Activated naive CD8-positive, alpha-beta T cell treated with anti-CD3 and anti-CD28 coated beads, Interleukin-2, amount 10 ng/mL, durations not matched to agents 7 days and 5 days (primary cell): ENCODE measurements at regions not wholly inside any gene's neighbourhood (a gene's known extent, or its start where the extent isn't known, plus 50 kb on each side); places are given as distances from the start of the nearest gene placed in this dataset.

ENCODE experiments used
- ATAC-seq: fragments of 150-1000 bp; cut with Tn5 transposase; one replicate; pipeline ENCODE4 v1.10.0; 2021; ENCODE audit warnings: low read depth, moderate library complexity
- POLR2A ChIA-PET: fragments of 350-600 bp; sonication (Branson Sonifier 250); formaldehyde crosslinking; loops from one replicate; lab custom pipeline; 2021; ENCODE audit warnings: antibody characterized with exemption; lab: Charles Lee
- DNase-seq: peaks from one replicate; pipeline ENCODE4 v3.0.0; 2021
- H3K27ac Mint-ChIP-seq: one replicate; pipeline ENCODE4 v1.8.0; 2022; ENCODE audit warnings: mild to moderate bottlenecking, mixed read lengths
- H3K27me3 Mint-ChIP-seq: one replicate; pipeline ENCODE4 v1.8.0; 2022; ENCODE audit warnings: mild to moderate bottlenecking, moderate library complexity, mixed read lengths
- H3K36me3 Mint-ChIP-seq: one replicate; pipeline ENCODE4 v1.8.0; 2021; ENCODE audit warnings: mild to moderate bottlenecking, mixed read lengths
- H3K4me1 Mint-ChIP-seq: one replicate; pipeline ENCODE4 v1.8.0; 2021; ENCODE audit warnings: mixed read lengths
- H3K4me3 Mint-ChIP-seq: one replicate; pipeline ENCODE4 v1.8.0; 2022; ENCODE audit warnings: mild to moderate bottlenecking, moderate library complexity, mixed read lengths
- H3K9me3 Mint-ChIP-seq: one replicate; pipeline ENCODE4 v1.8.0; 2021; ENCODE audit warnings: mixed read lengths

DNA sequence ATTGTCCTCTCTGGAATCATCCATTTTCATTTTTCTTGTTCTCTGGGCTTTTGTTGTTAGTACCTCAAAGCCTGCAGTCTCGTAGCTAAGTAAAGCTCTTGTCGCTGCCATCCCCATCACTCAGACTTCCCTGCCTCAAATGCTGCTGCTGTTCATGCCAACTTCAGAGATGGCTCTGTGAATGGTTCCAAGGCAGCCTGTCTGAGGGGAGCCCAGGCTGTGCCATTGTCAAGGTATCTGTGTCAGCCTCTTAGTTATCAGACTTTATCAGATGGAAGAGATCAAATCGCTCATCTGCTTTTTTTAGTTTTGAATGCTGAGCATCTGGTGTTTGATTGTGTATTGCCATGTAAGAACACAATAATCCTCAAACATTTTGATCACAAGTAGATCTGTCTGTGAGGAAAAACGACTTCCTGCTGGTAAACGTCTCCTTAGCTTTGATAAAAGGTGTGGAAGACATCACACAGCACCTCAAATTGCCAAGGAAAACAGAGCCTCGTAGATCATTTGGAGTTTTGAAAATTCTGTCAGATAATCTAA lies 304.2 kb upstream of the ZC3H12C start:
- Mint-ChIP-seq H3K9me3 (no peaks in the 10 kb centered on the region), H3K36me3 (no peaks in the 10 kb centered on the region), H3K27ac (no peak overlapping the region), H3K4me3 (no peak overlapping the region), H3K27me3 (no peaks in the 10 kb centered on the region), H3K4me1 (no peaks in the 10 kb centered on the region)
- DNase-seq (no peak), ATAC-seq (no peak)
- POLR2A ChIA-PET: no interaction called here

DNA sequence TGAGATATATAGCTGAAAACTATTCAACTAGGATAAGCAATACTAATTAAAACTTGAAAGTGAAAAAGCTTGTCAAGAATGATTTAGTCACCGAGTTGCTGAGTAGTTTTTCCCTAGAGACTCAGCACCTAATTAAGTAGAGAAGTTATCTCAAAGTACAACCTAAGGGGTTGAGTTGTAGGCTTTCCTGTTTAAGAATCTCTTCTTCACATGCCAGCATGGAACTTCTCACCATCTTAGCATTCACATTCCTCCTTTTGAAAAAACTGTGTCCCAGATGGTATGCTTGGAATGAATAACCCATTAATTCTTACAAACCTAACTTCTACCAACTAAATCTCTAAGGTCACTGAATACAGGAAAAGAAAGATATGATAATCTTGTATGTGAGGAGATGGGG lies 303.3 kb upstream of the ZC3H12C start:
- no peak overlapping the region for H3K4me3 Mint-ChIP-seq
- POLR2A ChIA-PET: no interaction called here
- DNase-seq (no peak), ATAC-seq (no peak)
- no peaks in the 10 kb centered on the region for H3K27me3 Mint-ChIP-seq
- H3K27ac Mint-ChIP-seq: no peak overlapping the region
- H3K36me3 Mint-ChIP-seq: no peaks in the 10 kb centered on the region
- no peaks in the 10 kb centered on the region for H3K9me3 Mint-ChIP-seq
- H3K4me1 Mint-ChIP-seq: no peaks in the 10 kb centered on the region

DNA sequence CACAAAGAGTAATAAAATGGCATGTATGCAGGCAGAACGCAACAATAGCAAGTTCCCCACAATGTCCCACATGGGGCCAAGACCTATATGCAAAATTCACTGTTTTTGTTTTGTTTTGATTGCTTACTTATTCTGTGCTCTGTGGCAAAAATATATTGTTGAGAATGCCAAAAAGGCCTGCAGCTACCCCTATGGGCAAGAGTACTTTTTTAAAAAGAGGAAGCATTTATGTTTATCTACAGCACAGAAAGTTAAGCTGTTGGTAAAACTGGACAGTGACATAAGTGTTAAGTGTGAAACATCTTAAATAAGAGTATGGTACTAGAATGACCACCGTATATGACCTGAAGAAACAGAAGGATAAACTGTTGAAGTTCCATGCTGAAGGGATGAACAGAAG lies 301.9 kb upstream of the ZC3H12C start:
- no peaks in the 10 kb centered on the region for H3K36me3 Mint-ChIP-seq
- DNase-seq: no peak
- POLR2A ChIA-PET: no interaction called here
- H3K9me3 Mint-ChIP-seq: no peaks in the 10 kb centered on the region
- ATAC-seq: no peak
- no peak overlapping the region for H3K27ac Mint-ChIP-seq
- H3K4me3 Mint-ChIP-seq: no peak overlapping the region
- no peaks in the 10 kb centered on the region for H3K27me3 Mint-ChIP-seq
- H3K4me1 Mint-ChIP-seq: no peaks in the 10 kb centered on the region

DNA sequence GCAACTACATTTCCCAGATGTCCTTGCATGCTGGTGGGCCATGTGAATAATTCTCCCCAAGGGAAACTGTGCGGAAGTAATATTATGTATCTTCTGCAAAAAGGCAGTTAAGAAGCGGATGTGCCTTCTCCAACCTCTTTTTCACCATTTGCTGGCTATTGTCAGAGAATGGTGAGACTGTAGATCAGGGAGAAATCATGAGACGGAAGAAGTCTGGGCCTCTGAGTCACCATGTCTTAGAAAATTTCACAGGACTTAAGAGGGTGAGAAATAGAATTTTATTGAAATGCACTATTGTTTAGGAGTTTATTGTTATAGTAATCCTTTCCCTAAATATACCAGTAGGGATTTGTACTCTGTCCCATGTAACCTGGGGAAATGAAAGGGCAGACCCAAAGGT lies 298.7 kb upstream of the ZC3H12C start:
- Mint-ChIP-seq H3K4me1 (no peaks in the 10 kb centered on the region), H3K9me3 (no peaks in the 10 kb centered on the region), H3K4me3 (no peak overlapping the region), H3K27me3 (no peaks in the 10 kb centered on the region), H3K27ac (no peak overlapping the region), H3K36me3 (no peaks in the 10 kb centered on the region)
- DNase-seq (no peak), ATAC-seq (no peak)
- POLR2A ChIA-PET: no interaction called here

DNA sequence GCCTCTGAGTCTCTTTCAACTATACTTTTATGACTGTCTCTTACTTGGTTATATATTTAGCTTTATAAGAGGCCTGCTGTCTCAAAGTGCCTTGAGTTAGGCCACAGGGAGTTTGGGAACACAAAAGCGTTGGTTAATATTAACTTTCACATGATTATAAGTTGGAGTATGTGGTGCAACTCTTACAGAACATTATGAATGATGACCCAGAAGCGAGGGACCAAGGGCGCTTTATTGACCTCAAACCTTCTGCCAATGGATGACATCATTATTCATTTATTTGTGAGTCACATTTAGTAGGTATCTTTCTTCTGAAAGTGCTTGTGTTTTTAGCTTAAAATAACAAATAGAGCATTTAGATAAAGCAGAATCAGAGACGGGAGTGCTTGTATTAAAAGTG lies 298.0 kb upstream of the ZC3H12C start:
- POLR2A ChIA-PET: no interaction called here
- no peak overlapping the region for H3K27ac Mint-ChIP-seq
- H3K4me1 Mint-ChIP-seq: no peaks in the 10 kb centered on the region
- H3K27me3 Mint-ChIP-seq: no peaks in the 10 kb centered on the region
- no peak overlapping the region for H3K4me3 Mint-ChIP-seq
- H3K36me3 Mint-ChIP-seq: no peaks in the 10 kb centered on the region
- DNase-seq: no peak
- no peak for ATAC-seq
- peaks cover 1% of the 10 kb centered on the region for H3K9me3 Mint-ChIP-seq

DNA sequence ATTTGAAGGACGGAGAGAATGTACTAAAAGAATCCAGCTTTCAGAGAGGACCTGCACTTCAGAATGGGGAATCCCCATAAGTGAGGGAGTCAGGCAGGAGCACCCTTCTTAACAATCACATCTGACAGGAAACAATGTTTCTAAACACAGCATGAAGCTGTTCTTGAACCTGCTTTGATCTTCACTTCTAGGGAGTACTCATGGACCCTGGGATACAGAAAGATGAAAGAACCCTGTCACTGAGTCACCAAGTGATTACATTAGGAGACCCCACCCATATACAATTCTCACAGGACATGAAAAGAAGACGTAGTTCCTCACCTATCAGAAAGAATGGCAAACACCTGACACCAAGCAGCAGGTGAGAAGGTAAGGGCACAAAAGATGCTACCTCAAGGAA lies 296.9 kb upstream of the ZC3H12C start:
- Mint-ChIP-seq H3K4me1 (no peaks in the 10 kb centered on the region), H3K36me3 (no peaks in the 10 kb centered on the region), H3K9me3 (peaks cover 1% of the 10 kb centered on the region), H3K27ac (no peak overlapping the region), H3K27me3 (no peaks in the 10 kb centered on the region), H3K4me3 (no peak overlapping the region)
- POLR2A ChIA-PET: no interaction called here
- ATAC-seq (no peak), DNase-seq (no peak)

DNA sequence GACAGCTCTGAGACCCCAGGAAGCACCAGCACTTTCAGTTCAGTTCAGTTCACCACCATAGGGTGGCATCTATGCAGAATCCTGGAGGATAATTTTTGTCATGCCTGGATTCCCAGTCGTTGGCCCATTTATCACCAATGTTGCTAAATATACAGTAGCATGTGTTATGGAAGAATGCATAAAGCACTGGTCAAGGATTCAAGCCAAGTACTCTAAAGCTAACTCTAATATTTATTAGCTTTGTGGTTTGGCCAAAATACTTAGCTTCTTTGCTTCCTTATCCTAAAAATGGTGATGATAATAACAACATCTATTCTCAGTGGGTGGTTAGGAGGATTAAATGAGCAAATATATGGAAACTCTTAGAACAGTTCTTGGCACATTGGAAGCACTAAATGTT lies 294.7 kb upstream of the ZC3H12C start:
- no peak overlapping the region for H3K4me3 Mint-ChIP-seq
- H3K27ac Mint-ChIP-seq: no peak overlapping the region
- H3K9me3 Mint-ChIP-seq: peaks cover 1% of the 10 kb centered on the region
- ATAC-seq: no peak
- POLR2A ChIA-PET: no interaction called here
- no peaks in the 10 kb centered on the region for H3K27me3 Mint-ChIP-seq
- no peaks in the 10 kb centered on the region for H3K4me1 Mint-ChIP-seq
- H3K36me3 Mint-ChIP-seq: no peaks in the 10 kb centered on the region
- no peak for DNase-seq

DNA sequence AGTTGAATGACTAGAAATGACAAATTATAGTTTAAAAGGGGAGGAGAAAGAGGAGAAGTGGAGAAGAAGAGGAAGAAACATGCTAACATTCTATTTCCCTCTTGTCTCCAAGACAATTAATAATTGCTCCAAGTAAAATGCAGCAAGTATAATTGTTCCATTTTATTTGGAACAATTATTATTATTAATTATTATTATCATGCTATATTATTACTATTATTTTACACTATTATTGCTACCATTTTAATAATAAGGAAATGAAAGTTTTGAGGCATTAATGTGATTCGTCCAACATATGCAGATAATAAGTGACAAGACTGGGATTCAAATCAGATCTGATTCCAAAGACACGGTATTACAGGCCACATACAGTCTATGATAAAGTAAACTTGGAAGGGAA lies 293.6 kb upstream of the ZC3H12C start:
- H3K4me1 Mint-ChIP-seq: no peaks in the 10 kb centered on the region
- no peaks in the 10 kb centered on the region for H3K27me3 Mint-ChIP-seq
- POLR2A ChIA-PET: no interaction called here
- H3K27ac Mint-ChIP-seq: no peak overlapping the region
- DNase-seq: no peak
- no peak overlapping the region for H3K4me3 Mint-ChIP-seq
- H3K9me3 Mint-ChIP-seq: peaks cover 1% of the 10 kb centered on the region
- no peak for ATAC-seq
- no peaks in the 10 kb centered on the region for H3K36me3 Mint-ChIP-seq

DNA sequence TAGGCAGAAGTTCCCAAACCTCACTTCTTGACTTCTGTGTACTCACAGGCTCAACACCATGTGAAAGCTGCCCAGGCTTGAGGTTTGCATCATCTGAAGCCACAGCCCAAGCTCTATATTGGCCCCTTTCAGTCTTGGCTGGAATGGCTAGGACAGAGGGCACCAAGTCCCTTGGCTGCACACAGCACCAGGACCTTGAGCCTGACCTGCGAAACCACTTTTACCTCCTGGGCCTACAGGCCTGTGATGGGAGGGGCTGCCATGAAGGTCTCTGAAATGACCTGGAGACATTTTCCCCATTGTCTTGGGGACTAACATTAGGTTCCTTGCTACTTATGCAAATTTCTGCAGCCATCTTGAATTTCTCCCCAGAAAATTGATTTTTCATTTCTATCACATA lies 288.3 kb upstream of the ZC3H12C start:
- DNase-seq: no peak
- no peak for ATAC-seq
- H3K27ac Mint-ChIP-seq: no peak overlapping the region
- no peaks in the 10 kb centered on the region for H3K4me1 Mint-ChIP-seq
- no peaks in the 10 kb centered on the region for H3K36me3 Mint-ChIP-seq
- H3K9me3 Mint-ChIP-seq: no peaks in the 10 kb centered on the region
- no peak overlapping the region for H3K4me3 Mint-ChIP-seq
- POLR2A ChIA-PET: no interaction called here
- H3K27me3 Mint-ChIP-seq: no peaks in the 10 kb centered on the region

DNA sequence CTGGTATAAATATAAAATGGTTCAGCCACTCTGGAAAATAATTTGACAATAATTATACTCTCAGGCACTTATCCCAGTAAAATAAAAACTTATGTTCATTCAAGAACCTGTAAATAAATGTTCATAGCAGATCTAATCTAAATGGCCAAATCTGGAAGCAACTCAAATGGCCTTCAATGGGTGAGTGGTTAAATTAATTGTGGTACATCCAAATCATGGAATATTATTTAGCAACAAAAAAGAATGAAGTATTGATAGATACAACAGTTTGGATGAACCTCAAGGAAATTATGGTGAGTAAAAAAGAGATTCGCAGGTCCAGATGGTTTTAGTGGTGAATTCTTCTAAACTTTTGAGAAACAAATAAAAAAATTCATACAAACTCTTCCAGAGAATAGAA lies 287.0 kb upstream of the ZC3H12C start:
- POLR2A ChIA-PET: no interaction called here
- no peak for ATAC-seq
- H3K36me3 Mint-ChIP-seq: no peaks in the 10 kb centered on the region

DNA sequence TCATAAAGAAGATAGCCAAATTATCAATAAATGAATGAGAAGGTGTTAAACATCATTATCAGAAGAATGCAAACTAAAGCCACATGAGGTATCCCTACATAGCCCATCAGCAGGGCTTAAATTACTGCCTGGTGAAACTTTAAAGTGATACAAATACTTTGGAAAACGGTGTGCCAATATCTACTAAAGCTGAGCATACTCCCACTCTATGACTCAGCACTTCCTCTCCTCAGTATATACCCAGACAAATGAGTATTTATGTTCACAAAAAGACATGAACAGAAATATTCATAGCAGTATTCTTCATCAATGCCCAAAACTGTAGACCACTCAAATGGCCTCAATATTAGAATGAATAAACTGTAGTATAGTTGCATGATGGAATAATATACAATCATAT lies 284.6 kb upstream of the ZC3H12C start:
- Mint-ChIP-seq H3K27me3 (no peaks in the 10 kb centered on the region), H3K36me3 (no peaks in the 10 kb centered on the region), H3K4me1 (no peaks in the 10 kb centered on the region), H3K27ac (no peak overlapping the region), H3K4me3 (no peak overlapping the region), H3K9me3 (no peaks in the 10 kb centered on the region)
- DNase-seq (no peak), ATAC-seq (no peak)
- POLR2A ChIA-PET: no interaction called here

More for the DNA sequence above, 287.0 kb upstream of the ZC3H12C start:
- no peak for DNase-seq
- Mint-ChIP-seq H3K27ac (no peak overlapping the region), H3K4me1 (no peaks in the 10 kb centered on the region), H3K4me3 (no peak overlapping the region), H3K27me3 (no peaks in the 10 kb centered on the region), H3K9me3 (no peaks in the 10 kb centered on the region)

DNA sequence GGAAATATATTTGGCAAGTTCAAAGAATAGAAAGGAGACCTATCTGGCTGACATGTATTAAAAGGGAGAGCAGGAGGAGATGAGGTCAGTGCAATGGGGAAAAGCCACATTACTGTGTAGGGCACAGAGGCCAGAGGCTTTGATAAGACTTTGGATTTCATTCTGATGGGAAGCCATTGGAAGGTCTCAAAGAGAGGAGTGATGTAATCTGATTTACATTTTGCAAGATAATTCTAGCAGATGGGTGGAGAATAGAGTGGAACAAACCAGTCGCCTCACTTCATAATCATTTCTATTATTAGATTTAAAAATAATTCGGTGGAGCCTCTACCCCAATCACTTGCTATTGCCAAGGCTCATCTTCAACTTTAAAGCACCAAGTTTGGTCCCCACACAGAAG lies 278.4 kb upstream of the ZC3H12C start:
- no peak for ATAC-seq
- no peak for DNase-seq
- H3K4me1 Mint-ChIP-seq: no peaks in the 10 kb centered on the region
- no peaks in the 10 kb centered on the region for H3K9me3 Mint-ChIP-seq
- H3K4me3 Mint-ChIP-seq: peak overlapping the region; percentile 6
- no peaks in the 10 kb centered on the region for H3K27me3 Mint-ChIP-seq
- no peaks in the 10 kb centered on the region for H3K36me3 Mint-ChIP-seq
- no peak overlapping the region for H3K27ac Mint-ChIP-seq
- POLR2A ChIA-PET: no interaction called here

DNA sequence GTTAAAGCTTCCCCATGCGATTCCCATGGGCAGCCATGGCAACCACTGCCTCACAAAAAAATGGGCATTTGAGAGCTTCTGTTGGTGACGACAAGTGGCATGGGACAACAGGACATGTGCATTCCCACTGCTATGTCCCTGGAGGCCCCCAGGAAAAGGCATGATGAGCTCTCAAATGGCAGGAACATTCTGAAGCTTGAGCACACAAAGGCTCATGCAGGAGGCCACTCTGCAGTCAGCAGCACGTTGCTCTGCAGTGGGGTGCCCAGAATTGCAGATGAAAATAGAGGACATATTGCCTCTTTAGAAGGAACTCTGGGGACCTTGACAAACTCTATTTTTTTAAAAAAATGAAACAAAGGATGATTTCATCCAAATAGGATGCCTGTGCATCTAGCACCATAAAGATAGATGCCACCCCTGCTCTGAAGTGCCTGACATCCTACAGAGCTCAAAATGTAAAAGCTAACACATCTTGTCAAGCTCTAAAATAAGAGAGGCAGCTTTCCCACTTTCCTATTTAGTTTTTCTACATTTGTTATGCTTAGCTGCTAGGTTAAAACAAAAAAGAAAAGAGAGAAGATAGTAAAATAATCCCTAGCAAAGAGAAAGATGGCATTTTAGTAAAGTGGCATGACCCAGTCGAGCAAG lies 277.6 kb upstream of the ZC3H12C start:
- POLR2A ChIA-PET: no interaction called here
- Mint-ChIP-seq H3K27me3 (no peaks in the 10 kb centered on the region), H3K27ac (no peak overlapping the region), H3K9me3 (no peaks in the 10 kb centered on the region), H3K36me3 (no peaks in the 10 kb centered on the region), H3K4me3 (no peak overlapping the region), H3K4me1 (no peaks in the 10 kb centered on the region)
- DNase-seq (no peak), ATAC-seq (no peak)

DNA sequence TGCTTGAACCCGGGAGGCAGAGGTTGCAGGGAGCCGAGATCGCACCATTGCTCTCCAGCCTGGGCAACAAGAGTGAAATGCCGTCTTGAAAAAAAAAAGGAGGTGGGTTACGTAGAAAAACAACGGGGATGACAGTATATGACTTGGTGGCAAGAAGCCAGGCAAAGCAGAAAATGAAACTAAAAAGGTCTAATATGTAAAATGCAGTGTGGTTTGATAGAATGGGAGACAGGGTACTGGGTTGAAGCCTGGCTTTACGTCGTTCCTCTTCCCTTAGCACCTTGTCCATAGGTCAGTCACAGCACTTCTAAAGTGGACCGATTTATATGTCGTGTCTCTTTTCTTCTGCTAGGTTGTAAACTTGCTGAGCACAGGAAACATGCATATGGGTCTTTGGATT lies 274.9 kb upstream of the ZC3H12C start:
- H3K4me1 Mint-ChIP-seq: no peaks in the 10 kb centered on the region
- H3K27me3 Mint-ChIP-seq: no peaks in the 10 kb centered on the region
- H3K9me3 Mint-ChIP-seq: no peaks in the 10 kb centered on the region
- H3K27ac Mint-ChIP-seq: no peak overlapping the region
- no peaks in the 10 kb centered on the region for H3K36me3 Mint-ChIP-seq
- no peak for ATAC-seq
- H3K4me3 Mint-ChIP-seq: peak overlapping the region; percentile 47
- DNase-seq: no peak
- POLR2A ChIA-PET: no interaction called here

DNA sequence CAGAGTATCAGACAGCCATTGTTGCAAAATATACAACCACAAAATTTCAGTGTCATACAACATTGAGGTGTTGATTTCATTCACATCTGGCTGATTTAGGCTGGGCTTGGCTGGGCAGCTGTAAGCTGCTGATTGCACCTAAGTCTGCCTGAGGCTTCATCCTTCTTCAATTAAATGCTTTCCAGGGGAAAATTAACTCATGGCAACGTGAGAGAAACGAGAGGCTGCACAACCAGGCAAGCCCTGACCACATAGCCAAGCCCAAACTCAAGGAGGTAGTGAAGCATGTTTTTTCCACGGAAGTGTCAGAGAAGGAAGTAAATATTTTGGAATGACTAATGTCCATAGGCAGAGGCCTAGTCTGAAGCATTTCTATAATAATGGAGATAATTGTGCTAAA lies 273.8 kb upstream of the ZC3H12C start:
- POLR2A ChIA-PET: no interaction called here
- Mint-ChIP-seq H3K9me3 (no peaks in the 10 kb centered on the region), H3K27me3 (no peaks in the 10 kb centered on the region), H3K4me3 (no peak overlapping the region), H3K36me3 (no peaks in the 10 kb centered on the region), H3K27ac (no peak overlapping the region), H3K4me1 (no peaks in the 10 kb centered on the region)
- DNase-seq: no peak
- no peak for ATAC-seq
